ENCODE measurements at regions not wholly inside any gene's neighbourhood (a gene's known extent, or its start where the extent isn't known, plus 50 kb on each side); places are given as distances from the start of the nearest gene placed in this dataset.

- Histone ChIP-seq H3K27ac (no peak overlapping the region), H3K27me3 (replicated peaks in 1 of 7) (no peaks in the 10 kb centered on the region), H3K4me3 (no peak overlapping the region), H3K36me3 (no peaks in the 10 kb centered on the region), H3K4me1 (peaks cover 0 to 7% (median 0%) of the 10 kb centered on the region in 6 donors), H3K9me3 (no peaks in the 10 kb centered on the region)
- WGBS, 5 donors: 63 to 77% (median 70%) methylated on average over 4 of the region's 4 CpGs
- intact Hi-C loops (cut with DNase I; ENCODE audit: low total_unique reads): loop anchor here (10.0 kb wide), 1 partner anchor 501 kb away; no protein-coding TSS in a partner anchor
- no peak for DNase-seq
- TF ChIP-seq POLR2A (IDR thresholded peaks at IDR 0.05) (no peak), POLR2AphosphoS5 (IDR thresholded peaks at IDR 0.05) (no peak), CTCF (IDR thresholded peaks at IDR 0.05 in 8 of 11, conservative IDR thresholded peaks at IDR 0.05 in 3 of 11) (no peak)
Observed at GRCh38 chr6:154673919-154674318, 59.3 kb upstream of the SCAF8 start.

GRCh38 chr6:154675602-154676088, 57.6 kb upstream of the SCAF8 start:
- H3K4me1 ChIP-seq: peaks cover 0 to 7% (median 0%) of the 10 kb centered on the region in 6 donors
- no peak overlapping the region for H3K27ac ChIP-seq
- H3K36me3 ChIP-seq: no peaks in the 10 kb centered on the region
- TF ChIP-seq CTCF (IDR thresholded peaks at IDR 0.05 in 8 of 11, conservative IDR thresholded peaks at IDR 0.05 in 3 of 11) (peak; percentile 94 to 100 (median 98)), POLR2A (IDR thresholded peaks at IDR 0.05) (no peak), POLR2AphosphoS5 (IDR thresholded peaks at IDR 0.05) (peak in 1 of 3 donors; percentile 74)
- intact Hi-C loops (cut with DNase I; ENCODE audit: low total_unique reads): loop anchor here (5.0 to 10.0 kb wide), 2 partner anchors 132 to 499 kb away; no protein-coding TSS in a partner anchor
- 0 to 2% (median 0%) methylated on average over 4 of the region's 4 CpGs for WGBS, 5 donors
- no peak overlapping the region for H3K4me3 ChIP-seq
- H3K27me3 ChIP-seq (replicated peaks in 1 of 7): no peaks in the 10 kb centered on the region
- no peaks in the 10 kb centered on the region for H3K9me3 ChIP-seq
- peak; percentile 89 for DNase-seq

GRCh38 chr6:154682633-154683125, 50.5 kb upstream of the SCAF8 start:
- Histone ChIP-seq H3K36me3 (no peaks in the 10 kb centered on the region), H3K9me3 (no peaks in the 10 kb centered on the region), H3K4me1 (peaks cover 0 to 18% (median 14%) of the 10 kb centered on the region in 6 donors), H3K27me3 (replicated peaks in 1 of 7) (no peaks in the 10 kb centered on the region), H3K27ac (peak overlapping the region in 3 of 8 donors; percentile 2 to 78 (median 72)), H3K4me3 (no peak overlapping the region)
- no peak for DNase-seq
- TF ChIP-seq POLR2A (IDR thresholded peaks at IDR 0.05) (no peak), POLR2AphosphoS5 (IDR thresholded peaks at IDR 0.05) (no peak), CTCF (IDR thresholded peaks at IDR 0.05 in 8 of 11, conservative IDR thresholded peaks at IDR 0.05 in 3 of 11) (no peak)
- WGBS, 5 donors: 81 to 94% (median 84%) methylated on average over 10 of the region's 10 CpGs
- intact Hi-C loops (cut with DNase I; ENCODE audit: low total_unique reads): loop anchor here (5.0 kb wide), 1 partner anchor 50 kb away; the partner anchor contains the start of gene SCAF8
